H9 (cell line): ENCODE measurements at regions not wholly inside any gene's neighbourhood (a gene's known extent, or its start where the extent isn't known, plus 50 kb on each side); places are given as distances from the start of the nearest gene placed in this dataset.

Source experiments
- DNase-seq: peaks from one replicate; pipeline ENCODE4 v3.0.0-alpha.2; 2017
- H2AFZ ChIP-seq: one replicate; pipeline ENCODE4 v1.6.1; 2013; ENCODE audit warnings: mild to moderate bottlenecking, low read length, control low read depth, moderate library complexity
- H2AK5ac ChIP-seq: 2 replicates; pipeline ENCODE4 v1.6.1; 2013; ENCODE audit warnings: low read length, control low read depth, mixed read lengths; ENCODE audit not compliant: insufficient read length
- H2BK120ac ChIP-seq: one replicate; pipeline ENCODE4 v1.6.1; 2013; ENCODE audit warnings: low read depth, mild to moderate bottlenecking, low read length, control low read depth, inconsistent platforms; ENCODE audit not compliant: poor library complexity, severe bottlenecking
- H2BK12ac ChIP-seq: 2 replicates; pipeline ENCODE4 v1.6.1; 2013; ENCODE audit warnings: low read length, control low read depth, mixed read lengths, low read depth; ENCODE audit not compliant: insufficient read length
- H2BK15ac ChIP-seq: 2 replicates; pipeline ENCODE4 v1.6.1; 2013; ENCODE audit warnings: low read depth, low read length, control low read depth
- H2BK20ac ChIP-seq: one replicate; pipeline ENCODE4 v1.6.1; 2013; ENCODE audit warnings: low read depth, mild to moderate bottlenecking, low read length, control low read depth, inconsistent platforms; ENCODE audit not compliant: poor library complexity, severe bottlenecking
- H2BK5ac ChIP-seq: 2 replicates; pipeline ENCODE4 v1.6.1; 2013; ENCODE audit warnings: low read length, control low read depth, mixed read lengths; ENCODE audit not compliant: insufficient read length
- H3K14ac ChIP-seq: 2 replicates; pipeline ENCODE4 v1.6.1; 2013; ENCODE audit warnings: low read length, control low read depth; ENCODE audit not compliant: insufficient read depth
- H3K18ac ChIP-seq: 2 replicates; pipeline ENCODE4 v1.6.1; 2013; ENCODE audit warnings: low read depth, mild to moderate bottlenecking, mixed read lengths, low read length, control low read depth; ENCODE audit not compliant: insufficient read length
- H3K23ac ChIP-seq: 2 replicates; pipeline ENCODE4 v1.6.1; 2013; ENCODE audit warnings: low read length, control low read depth, mixed read lengths, low read depth; ENCODE audit not compliant: insufficient read length
- H3K23me2 ChIP-seq: 2 replicates; pipeline ENCODE4 v1.6.1; 2013; ENCODE audit warnings: low read depth, mild to moderate bottlenecking, mixed read lengths, low read length, control low read depth; ENCODE audit not compliant: insufficient read length, poor library complexity, severe bottlenecking
- H3K27ac ChIP-seq: 2 replicates; pipeline ENCODE4 v1.5.1; 2013; ENCODE audit warnings: low read length, control low read depth, mixed read lengths, low read depth; ENCODE audit not compliant: insufficient read length
- H3K27me3 ChIP-seq: 2 replicates; pipeline ENCODE4 v1.6.1; 2013; ENCODE audit warnings: low read length, control low read depth, inconsistent platforms; ENCODE audit not compliant: insufficient read depth
- H3K4ac ChIP-seq: 2 replicates; pipeline ENCODE4 v1.6.1; 2013; ENCODE audit warnings: low read depth, mild to moderate bottlenecking, control low read depth, inconsistent platforms, low read length, moderate library complexity
- H3K4me1 ChIP-seq: 2 replicates; pipeline ENCODE4 v1.6.1; 2013; ENCODE audit warnings: low read length, control low read depth, inconsistent platforms; ENCODE audit not compliant: insufficient read depth
- H3K4me2 ChIP-seq: 2 replicates; pipeline ENCODE4 v1.6.1; 2013; ENCODE audit warnings: low read length, control low read depth, mixed read lengths; ENCODE audit not compliant: insufficient read length, insufficient read depth
- H3K56ac ChIP-seq: 2 replicates; pipeline ENCODE4 v1.6.1; 2013; ENCODE audit warnings: low read depth, mild to moderate bottlenecking, mixed read lengths, low read length, control low read depth; ENCODE audit not compliant: insufficient read length
- H3K79me1 ChIP-seq: 2 replicates; pipeline ENCODE4 v1.6.1; 2013; ENCODE audit warnings: low read depth, mild to moderate bottlenecking, moderate library complexity, low read length, control low read depth, inconsistent platforms; ENCODE audit not compliant: insufficient read depth, poor library complexity, severe bottlenecking
- H3K79me2 ChIP-seq: 2 replicates; pipeline ENCODE4 v1.6.1; 2013; ENCODE audit warnings: low read length, control low read depth, inconsistent platforms; ENCODE audit not compliant: insufficient read depth
- H3K9ac ChIP-seq: 2 replicates; pipeline ENCODE4 v1.6.1; 2013; ENCODE audit warnings: low read length, control low read depth, mixed read lengths; ENCODE audit not compliant: insufficient read length; ENCODE audit errors: extremely low read depth
- H3K9me3 ChIP-seq: one replicate; pipeline ENCODE4 v1.6.1; 2013; ENCODE audit warnings: low read depth, low read length, inconsistent platforms; ENCODE audit not compliant: control insufficient read depth
- H3T11ph ChIP-seq: one replicate; pipeline ENCODE4 v1.6.1; 2013; ENCODE audit warnings: mild to moderate bottlenecking, low read length, control low read depth, inconsistent platforms
- H4K20me1 ChIP-seq: one replicate; pipeline ENCODE4 v1.6.1; 2013; ENCODE audit not compliant: control insufficient read depth, insufficient read length, insufficient read depth
- H4K5ac ChIP-seq: 2 replicates; pipeline ENCODE4 v1.6.1; 2013; ENCODE audit warnings: low read depth, mild to moderate bottlenecking, mixed read lengths, low read length, control low read depth; ENCODE audit not compliant: insufficient read length
- H4K8ac ChIP-seq: replicated peaks from 2 replicates; pipeline ENCODE4 v1.6.1; 2013; ENCODE audit warnings: low read length, control low read depth, mixed read lengths, low read depth; ENCODE audit not compliant: insufficient read length
- H4K91ac ChIP-seq: 2 replicates; pipeline ENCODE4 v1.6.1; 2013; ENCODE audit warnings: low read depth, mild to moderate bottlenecking, moderate library complexity, mixed read lengths, low read length, control low read depth; ENCODE audit not compliant: insufficient read length
- H3K27ac Mint-ChIP-seq, 3 experiments: 2 replicates in 2 of 3; 3 replicates in 1 of 3; pipeline ENCODE4 v1.8.0; 2020 to 2021; ENCODE audit warnings: mixed read lengths in 3 of 3, mild to moderate bottlenecking in 1 of 3, moderate library complexity in 1 of 3
- H3K27me3 Mint-ChIP-seq: 2 replicates; pipeline ENCODE4 v1.8.0; 2021; ENCODE audit warnings: low read depth, mild to moderate bottlenecking, moderate library complexity, mixed read lengths
- H3K36me3 Mint-ChIP-seq, 3 experiments: 2 replicates in 2 of 3; 3 replicates in 1 of 3; pipeline ENCODE4 v1.8.0; 2020 to 2021; ENCODE audit warnings: low read depth in 3 of 3, mixed read lengths in 3 of 3; ENCODE audit not compliant: insufficient read depth in 1 of 3
- H3K4me1 Mint-ChIP-seq, 2 experiments: 2 replicates each; pipeline ENCODE4 v1.8.0; 2020; ENCODE audit warnings: mixed read lengths in 2 of 2
- H3K4me3 Mint-ChIP-seq, 2 experiments: 2 replicates in 1 of 2; 3 replicates in 1 of 2; pipeline ENCODE4 v1.8.0; 2020 to 2021; ENCODE audit warnings: mild to moderate bottlenecking in 2 of 2, mixed read lengths in 2 of 2, moderate library complexity in 1 of 2
- H3K9me3 Mint-ChIP-seq, 2 experiments: 2 replicates in 1 of 2; 3 replicates in 1 of 2; pipeline ENCODE4 v1.8.0; 2020; ENCODE audit warnings: mild to moderate bottlenecking in 2 of 2, mixed read lengths in 2 of 2, moderate library complexity in 1 of 2
- WGBS: extraction: QIAGEN DNeasy Blood & Tissue Kit; methylation state at CpG from one replicate; pipeline ENCODE4 v1.1.7; 2013; ENCODE audit warnings: missing lambda C conversion rate, low lambda C conversion rate, mixed read lengths; ENCODE audit not compliant: insufficient read length; ENCODE audit errors: extremely low coverage; 5-methylcytosine and 5-hydroxymethylcytosine counted together
- TF ChIP-seq, protein P1 (sequence below): fragments of 200-600 bp; sonication (generic); conservative IDR thresholded peaks from 3 replicates; pipeline ENCODE4 v1.8.0; 2021; ENCODE audit warnings: antibody characterized with exemption, mild to moderate bottlenecking

DNA sequence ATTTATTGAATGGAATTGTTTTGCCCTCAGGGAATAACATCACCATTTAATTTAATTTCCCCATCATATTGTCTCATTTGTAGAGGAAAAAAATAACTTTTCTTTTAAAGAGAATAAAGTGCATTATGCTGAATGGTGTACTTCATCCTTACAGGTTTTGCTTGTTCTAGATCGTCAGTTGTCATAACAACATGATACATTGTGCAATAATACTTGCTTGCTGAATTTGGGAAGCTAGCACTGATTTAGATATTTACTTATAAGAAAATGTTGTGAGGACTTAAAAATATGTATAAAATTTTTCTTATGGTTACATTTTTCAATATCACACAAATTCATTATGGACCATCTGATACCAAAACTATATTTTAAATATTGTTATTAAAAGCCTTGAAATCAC lies 509.0 kb upstream of the POU3F2 start:
- Histone ChIP-seq H3K4ac (no peak overlapping the region), H3T11ph (no peak overlapping the region), H3K23ac (no peak overlapping the region), H3K56ac (no peak overlapping the region), H3K14ac (no peak overlapping the region), H2BK5ac (no peak overlapping the region), H3K18ac (no peak overlapping the region), H4K20me1 (no peaks in the 10 kb centered on the region), H4K91ac (no peak overlapping the region), H4K8ac (no peak overlapping the region), H3K27ac (no peak overlapping the region), H2BK12ac (no peak overlapping the region), H3K27me3 (no peaks in the 10 kb centered on the region), H4K5ac (no peak overlapping the region), H3K4me2 (no peak overlapping the region), H3K79me1 (no peaks in the 10 kb centered on the region), H3K9me3 (no peaks in the 10 kb centered on the region), H2AFZ (no peak overlapping the region), H2BK120ac (no peak overlapping the region), H2BK20ac (no peak overlapping the region), H3K79me2 (no peaks in the 10 kb centered on the region), H3K4me1 (no peaks in the 10 kb centered on the region), H2BK15ac (no peak overlapping the region), H3K23me2 (no peaks in the 10 kb centered on the region), H3K9ac (no peak overlapping the region), H2AK5ac (no peak overlapping the region)
- TF ChIP-seq, protein P1, sequence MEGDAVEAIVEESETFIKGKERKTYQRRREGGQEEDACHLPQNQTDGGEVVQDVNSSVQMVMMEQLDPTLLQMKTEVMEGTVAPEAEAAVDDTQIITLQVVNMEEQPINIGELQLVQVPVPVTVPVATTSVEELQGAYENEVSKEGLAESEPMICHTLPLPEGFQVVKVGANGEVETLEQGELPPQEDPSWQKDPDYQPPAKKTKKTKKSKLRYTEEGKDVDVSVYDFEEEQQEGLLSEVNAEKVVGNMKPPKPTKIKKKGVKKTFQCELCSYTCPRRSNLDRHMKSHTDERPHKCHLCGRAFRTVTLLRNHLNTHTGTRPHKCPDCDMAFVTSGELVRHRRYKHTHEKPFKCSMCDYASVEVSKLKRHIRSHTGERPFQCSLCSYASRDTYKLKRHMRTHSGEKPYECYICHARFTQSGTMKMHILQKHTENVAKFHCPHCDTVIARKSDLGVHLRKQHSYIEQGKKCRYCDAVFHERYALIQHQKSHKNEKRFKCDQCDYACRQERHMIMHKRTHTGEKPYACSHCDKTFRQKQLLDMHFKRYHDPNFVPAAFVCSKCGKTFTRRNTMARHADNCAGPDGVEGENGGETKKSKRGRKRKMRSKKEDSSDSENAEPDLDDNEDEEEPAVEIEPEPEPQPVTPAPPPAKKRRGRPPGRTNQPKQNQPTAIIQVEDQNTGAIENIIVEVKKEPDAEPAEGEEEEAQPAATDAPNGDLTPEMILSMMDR = no peak
- H3K27ac Mint-ChIP-seq = no peak overlapping the region
- no peak for DNase-seq
- peaks cover 6% of the 10 kb centered on the region in 2 experiments; a peak in 3 of 4 replicates for H3K4me1 Mint-ChIP-seq
- no peaks in the 10 kb centered on the region for H3K36me3 Mint-ChIP-seq
- no peak overlapping the region for H3K4me3 Mint-ChIP-seq
- no peaks in the 10 kb centered on the region for H3K27me3 Mint-ChIP-seq
- WGBS = no CpG with 5 or more reads among the region's 1 CpG
- no peaks in the 10 kb centered on the region for H3K9me3 Mint-ChIP-seq
